DMS53 (cell line): ENCODE measurements at regions not wholly inside any gene's neighbourhood (a gene's known extent, or its start where the extent isn't known, plus 50 kb on each side); places are given as distances from the start of the nearest gene placed in this dataset.
A peak's percentile ranks its signal among the peaks of the same experiment; 100 is the strongest.
"Not testable (repeated sequence)": the region's sequence is repeated elsewhere in the genome, so short reads cannot be mapped to it uniquely, and the experiment has no call there.

ENCODE experiments used
- DNase-seq: peaks from one replicate; lab custom pipeline; 2025; lab: John Stamatoyannopoulos, UW

- no peak for DNase-seq
These were observed 96.6 kb upstream of the B3GAT2 start for GRCh38 chr6:71053475-71053874.

GRCh38 chr6:71056656-71057055, 99.8 kb upstream of the B3GAT2 start:
- no peak for DNase-seq

- DNase-seq: no peak
These were observed 109.3 kb upstream of the B3GAT2 start for GRCh38 chr6:71066153-71066552.

GRCh38 chr6:71067816-71068215, 111.0 kb upstream of the B3GAT2 start:
- DNase-seq: no peak

GRCh38 chr6:71072508-71072907, 115.6 kb upstream of the B3GAT2 start:
- no peak for DNase-seq

- DNase-seq: no peak
These were observed 120.8 kb upstream of the B3GAT2 start for GRCh38 chr6:71077655-71078054.

GRCh38 chr6:71079677-71080076, 122.8 kb upstream of the B3GAT2 start:
- no peak for DNase-seq

- no peak for DNase-seq
These were observed 123.3 kb upstream of the B3GAT2 start for GRCh38 chr6:71080133-71080532.

GRCh38 chr6:71080826-71081225, 124.0 kb upstream of the B3GAT2 start:
- DNase-seq: no peak

- no peak for DNase-seq
These were observed 125.3 kb upstream of the B3GAT2 start for GRCh38 chr6:71082033-71082650.

- DNase-seq: no peak
These were observed 126.5 kb upstream of the B3GAT2 start for GRCh38 chr6:71083308-71083820.

GRCh38 chr6:71088166-71088565, 131.3 kb upstream of the B3GAT2 start:
- DNase-seq: no peak

GRCh38 chr6:71090217-71090616, 133.4 kb upstream of the B3GAT2 start:
- no peak for DNase-seq

- no peak for DNase-seq
These were observed 134.3 kb upstream of the B3GAT2 start for GRCh38 chr6:71091167-71091566.

GRCh38 chr6:71091956-71092355, 135.1 kb upstream of the B3GAT2 start:
- no peak for DNase-seq

- DNase-seq: not testable (repeated sequence)
These were observed 140.4 kb upstream of the B3GAT2 start for GRCh38 chr6:71097264-71097663.

- DNase-seq: no peak
These were observed 142.8 kb upstream of the B3GAT2 start for GRCh38 chr6:71099649-71100048.

GRCh38 chr6:71103130-71103529, 146.3 kb upstream of the B3GAT2 start:
- no peak for DNase-seq

GRCh38 chr6:71103641-71104040, 146.8 kb upstream of the B3GAT2 start:
- no peak for DNase-seq

- no peak for DNase-seq
These were observed 149.4 kb upstream of the B3GAT2 start for GRCh38 chr6:71106276-71106675.

GRCh38 chr6:71107911-71108420, 151.1 kb upstream of the B3GAT2 start:
- peak; percentile 44 for DNase-seq

GRCh38 chr6:71114544-71114943, 157.7 kb upstream of the B3GAT2 start:
- DNase-seq: peak; percentile 39

GRCh38 chr6:71114986-71115385, 158.1 kb upstream of the B3GAT2 start:
- DNase-seq: no peak

- DNase-seq: no peak
These were observed 162.7 kb upstream of the B3GAT2 start for GRCh38 chr6:71119560-71119959.
